Neural cell (in vitro differentiated cells): ENCODE measurements at regions not wholly inside any gene's neighbourhood (a gene's known extent, or its start where the extent isn't known, plus 50 kb on each side); places are given as distances from the start of the nearest gene placed in this dataset.

Source experiments
- CTCF ChIP-seq: fragments of 450-650 bp; IDR thresholded peaks from 2 replicates; pipeline ENCODE4 v1.5.1; 2014; ENCODE audit warnings: antibody characterized with exemption, mild to moderate bottlenecking, moderate library complexity; ENCODE audit not compliant: poor library complexity, severe bottlenecking
- EZH2 ChIP-seq: fragments of 200-600, 300-800 bp; shearing (Covaris generic), sonication (generic); IDR thresholded peaks from 2 replicates; pipeline ENCODE4 v1.6.1; 2014; ENCODE audit warnings: antibody characterized with exemption, low read length, borderline replicate concordance, mild to moderate bottlenecking; ENCODE audit not compliant: insufficient read depth, poor library complexity, severe bottlenecking
- POLR2AphosphoS5 ChIP-seq: IDR thresholded peaks from 2 replicates; pipeline ENCODE4 v1.6.1; 2012
- TF ChIP-seq, protein P1 (sequence below): IDR thresholded peaks from 2 replicates; pipeline ENCODE4 v1.6.1; 2012; ENCODE audit warnings: borderline replicate concordance

DNA sequence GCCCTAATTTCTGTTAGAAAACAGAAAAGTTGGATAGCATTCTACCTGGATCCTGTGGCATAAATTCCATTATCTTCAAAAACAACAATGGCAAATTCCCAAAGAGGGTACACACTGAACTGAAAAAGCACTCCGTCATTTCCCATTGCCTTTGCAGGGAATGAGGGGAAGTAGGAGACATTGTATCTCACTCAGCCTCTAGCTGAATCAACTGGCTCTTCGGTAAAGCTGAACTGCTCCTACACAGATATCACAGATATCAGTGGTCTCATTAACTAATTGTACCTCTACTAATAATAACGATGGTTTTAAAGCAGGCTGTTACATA lies 64.2 kb upstream of the PRKAR2B start:
- TF ChIP-seq CTCF, result no peak
- no peak for TF ChIP-seq POLR2AphosphoS5
- TF ChIP-seq, protein P1, sequence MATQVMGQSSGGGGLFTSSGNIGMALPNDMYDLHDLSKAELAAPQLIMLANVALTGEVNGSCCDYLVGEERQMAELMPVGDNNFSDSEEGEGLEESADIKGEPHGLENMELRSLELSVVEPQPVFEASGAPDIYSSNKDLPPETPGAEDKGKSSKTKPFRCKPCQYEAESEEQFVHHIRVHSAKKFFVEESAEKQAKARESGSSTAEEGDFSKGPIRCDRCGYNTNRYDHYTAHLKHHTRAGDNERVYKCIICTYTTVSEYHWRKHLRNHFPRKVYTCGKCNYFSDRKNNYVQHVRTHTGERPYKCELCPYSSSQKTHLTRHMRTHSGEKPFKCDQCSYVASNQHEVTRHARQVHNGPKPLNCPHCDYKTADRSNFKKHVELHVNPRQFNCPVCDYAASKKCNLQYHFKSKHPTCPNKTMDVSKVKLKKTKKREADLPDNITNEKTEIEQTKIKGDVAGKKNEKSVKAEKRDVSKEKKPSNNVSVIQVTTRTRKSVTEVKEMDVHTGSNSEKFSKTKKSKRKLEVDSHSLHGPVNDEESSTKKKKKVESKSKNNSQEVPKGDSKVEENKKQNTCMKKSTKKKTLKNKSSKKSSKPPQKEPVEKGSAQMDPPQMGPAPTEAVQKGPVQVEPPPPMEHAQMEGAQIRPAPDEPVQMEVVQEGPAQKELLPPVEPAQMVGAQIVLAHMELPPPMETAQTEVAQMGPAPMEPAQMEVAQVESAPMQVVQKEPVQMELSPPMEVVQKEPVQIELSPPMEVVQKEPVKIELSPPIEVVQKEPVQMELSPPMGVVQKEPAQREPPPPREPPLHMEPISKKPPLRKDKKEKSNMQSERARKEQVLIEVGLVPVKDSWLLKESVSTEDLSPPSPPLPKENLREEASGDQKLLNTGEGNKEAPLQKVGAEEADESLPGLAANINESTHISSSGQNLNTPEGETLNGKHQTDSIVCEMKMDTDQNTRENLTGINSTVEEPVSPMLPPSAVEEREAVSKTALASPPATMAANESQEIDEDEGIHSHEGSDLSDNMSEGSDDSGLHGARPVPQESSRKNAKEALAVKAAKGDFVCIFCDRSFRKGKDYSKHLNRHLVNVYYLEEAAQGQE, result no peak
- no peak for TF ChIP-seq EZH2
